ENCODE measurements at regions not wholly inside any gene's neighbourhood (a gene's known extent, or its start where the extent isn't known, plus 50 kb on each side); places are given as distances from the start of the nearest gene placed in this dataset.

DNA sequence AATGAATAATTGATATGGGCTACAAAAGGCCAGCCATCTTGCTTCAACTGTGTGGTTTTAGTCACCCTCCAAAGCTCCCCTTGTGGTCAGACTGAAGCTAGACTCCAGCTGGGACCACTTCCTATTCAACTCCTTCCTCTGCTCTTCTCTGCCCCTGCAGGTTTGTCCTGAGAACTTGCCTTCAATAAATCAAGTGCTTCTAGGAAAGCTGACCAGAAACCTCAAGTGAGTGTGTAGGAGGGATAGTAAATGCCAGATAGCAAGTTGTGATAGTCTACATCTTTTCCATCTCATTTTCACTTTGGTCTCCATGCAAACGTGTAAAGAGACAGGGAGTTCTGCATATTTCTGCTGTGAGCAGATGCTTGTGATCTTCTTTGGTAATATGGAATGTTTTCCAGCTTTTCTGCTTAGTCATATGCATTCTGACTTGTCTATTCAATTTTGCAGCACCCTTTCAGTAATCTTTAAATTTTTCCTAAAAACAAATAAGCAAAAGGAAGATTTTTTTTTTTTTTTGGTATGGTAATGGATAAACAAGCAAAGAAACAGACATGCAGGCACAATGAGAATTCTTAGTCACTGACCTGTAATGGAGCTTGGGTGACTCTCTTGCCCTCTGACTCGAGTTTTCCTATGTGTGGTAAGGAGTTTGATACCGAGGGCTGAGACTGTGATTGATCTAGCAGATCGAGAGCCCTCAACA is 201.3 kb upstream of the BTBD3 start:
- intact Hi-C loops (cut with DNase I, micrococcal nuclease): no loop called here
- TF ChIP-seq, protein P1, sequence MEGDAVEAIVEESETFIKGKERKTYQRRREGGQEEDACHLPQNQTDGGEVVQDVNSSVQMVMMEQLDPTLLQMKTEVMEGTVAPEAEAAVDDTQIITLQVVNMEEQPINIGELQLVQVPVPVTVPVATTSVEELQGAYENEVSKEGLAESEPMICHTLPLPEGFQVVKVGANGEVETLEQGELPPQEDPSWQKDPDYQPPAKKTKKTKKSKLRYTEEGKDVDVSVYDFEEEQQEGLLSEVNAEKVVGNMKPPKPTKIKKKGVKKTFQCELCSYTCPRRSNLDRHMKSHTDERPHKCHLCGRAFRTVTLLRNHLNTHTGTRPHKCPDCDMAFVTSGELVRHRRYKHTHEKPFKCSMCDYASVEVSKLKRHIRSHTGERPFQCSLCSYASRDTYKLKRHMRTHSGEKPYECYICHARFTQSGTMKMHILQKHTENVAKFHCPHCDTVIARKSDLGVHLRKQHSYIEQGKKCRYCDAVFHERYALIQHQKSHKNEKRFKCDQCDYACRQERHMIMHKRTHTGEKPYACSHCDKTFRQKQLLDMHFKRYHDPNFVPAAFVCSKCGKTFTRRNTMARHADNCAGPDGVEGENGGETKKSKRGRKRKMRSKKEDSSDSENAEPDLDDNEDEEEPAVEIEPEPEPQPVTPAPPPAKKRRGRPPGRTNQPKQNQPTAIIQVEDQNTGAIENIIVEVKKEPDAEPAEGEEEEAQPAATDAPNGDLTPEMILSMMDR (IDR thresholded peaks at IDR 0.05): no peak
- ATAC-seq (ENCODE audit: poor library complexity): no peak
- H3K9me3 ChIP-seq (ENCODE audit: control insufficient read depth in 1 of 2, insufficient read depth in 1 of 2, low read length in 2 of 2): peaks cover 0 to 11% of the 10 kb centered on the region in 2 experiments
- H3K27me3 ChIP-seq (ENCODE audit: control insufficient read depth in 1 of 2, insufficient read depth in 2 of 2, low read length in 2 of 2): no peaks in the 10 kb centered on the region
- Mint-ChIP-seq H3K27me3 (no peaks in the 10 kb centered on the region), H3K4me1 (ENCODE audit: low read depth) (no peaks in the 10 kb centered on the region), H3K9me3 (no peaks in the 10 kb centered on the region), H3K36me3 (ENCODE audit: low read depth) (no peaks in the 10 kb centered on the region), H3K27ac (no peak overlapping the region), H3K4me3 (no peak overlapping the region)
- no peak overlapping the region for H3K27ac ChIP-seq (ENCODE audit: low read depth in 1 of 2, low read length in 2 of 2)
- H3K4me3 ChIP-seq (ENCODE audit: low read length): no peak overlapping the region
- DNase-seq: no peak
- no peaks in the 10 kb centered on the region for H3K36me3 ChIP-seq (ENCODE audit: insufficient read depth, low read length)
- CTCF ChIA-PET: no interaction called here
- no peaks in the 10 kb centered on the region for H3K4me1 ChIP-seq (ENCODE audit: insufficient read depth, low read length)
- POLR2A ChIA-PET: no interaction called here

DNA sequence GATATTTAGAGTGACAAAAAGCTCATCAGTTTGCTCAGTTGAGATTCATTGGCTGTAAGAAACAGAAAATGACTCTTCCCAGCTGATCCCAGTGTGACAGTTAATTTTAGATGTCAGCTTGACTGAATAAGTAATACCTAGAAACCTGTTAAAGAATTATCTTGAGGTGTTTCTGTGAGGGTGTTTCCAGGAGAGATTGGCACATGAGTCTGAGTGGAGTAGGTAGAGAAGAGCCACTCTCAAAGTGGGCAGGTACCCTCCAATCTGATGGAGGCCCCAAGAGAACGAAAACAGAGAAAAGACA is 200.8 kb upstream of the BTBD3 start:
- DNase-seq: no peak
- ChIA-PET POLR2A (no interaction called here), CTCF (no interaction called here)
- no peaks in the 10 kb centered on the region for H3K27me3 Mint-ChIP-seq
- Histone ChIP-seq H3K27me3 (ENCODE audit: control insufficient read depth in 1 of 2, insufficient read depth in 2 of 2, low read length in 2 of 2) (no peaks in the 10 kb centered on the region), H3K4me1 (ENCODE audit: insufficient read depth, low read length) (no peaks in the 10 kb centered on the region), H3K4me3 (ENCODE audit: low read length) (no peak overlapping the region), H3K36me3 (ENCODE audit: insufficient read depth, low read length) (no peaks in the 10 kb centered on the region), H3K9me3 (ENCODE audit: control insufficient read depth in 1 of 2, insufficient read depth in 1 of 2, low read length in 2 of 2) (peaks cover 0 to 11% of the 10 kb centered on the region in 2 experiments), H3K27ac (ENCODE audit: low read depth in 1 of 2, low read length in 2 of 2) (no peak overlapping the region)
- intact Hi-C loops (cut with DNase I, micrococcal nuclease): no loop called here
- H3K27ac Mint-ChIP-seq: no peak overlapping the region
- H3K36me3 Mint-ChIP-seq (ENCODE audit: low read depth): no peaks in the 10 kb centered on the region
- no peak for ATAC-seq (ENCODE audit: poor library complexity)
- TF ChIP-seq, protein P1 (IDR thresholded peaks at IDR 0.05): no peak
- no peaks in the 10 kb centered on the region for H3K4me1 Mint-ChIP-seq (ENCODE audit: low read depth)
- no peak overlapping the region for H3K4me3 Mint-ChIP-seq
- H3K9me3 Mint-ChIP-seq: no peaks in the 10 kb centered on the region

DNA sequence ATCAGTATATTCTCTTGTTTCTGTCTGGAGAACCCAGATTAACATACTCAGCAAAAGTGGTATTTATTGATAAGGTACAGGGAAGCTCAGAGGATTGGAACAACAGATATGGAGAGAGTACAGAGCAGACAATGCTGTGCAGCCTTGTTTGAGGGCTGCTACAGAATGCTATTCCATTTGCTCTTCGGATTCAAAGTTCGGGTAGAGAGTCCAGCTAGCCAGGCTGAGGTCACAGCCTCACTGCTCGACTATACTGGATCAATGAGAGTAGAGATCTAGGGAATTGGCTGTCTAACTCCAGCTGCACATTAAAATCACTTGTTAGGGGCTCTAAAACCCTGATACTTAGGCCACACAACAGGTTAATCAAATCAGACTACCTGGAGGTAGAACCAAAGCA is 200.1 kb upstream of the BTBD3 start:
- POLR2A ChIA-PET: no interaction called here
- no peaks in the 10 kb centered on the region for H3K9me3 Mint-ChIP-seq
- H3K4me3 Mint-ChIP-seq: no peak overlapping the region
- Histone ChIP-seq H3K36me3 (ENCODE audit: insufficient read depth, low read length) (no peaks in the 10 kb centered on the region), H3K4me3 (ENCODE audit: low read length) (no peak overlapping the region), H3K27ac (ENCODE audit: low read depth in 1 of 2, low read length in 2 of 2) (no peak overlapping the region), H3K27me3 (ENCODE audit: control insufficient read depth in 1 of 2, insufficient read depth in 2 of 2, low read length in 2 of 2) (no peaks in the 10 kb centered on the region), H3K4me1 (ENCODE audit: insufficient read depth, low read length) (no peaks in the 10 kb centered on the region), H3K9me3 (ENCODE audit: control insufficient read depth in 1 of 2, insufficient read depth in 1 of 2, low read length in 2 of 2) (peaks cover 0 to 11% of the 10 kb centered on the region in 2 experiments)
- ATAC-seq (ENCODE audit: poor library complexity) (no peak), DNase-seq (no peak)
- TF ChIP-seq, protein P1 (IDR thresholded peaks at IDR 0.05): no peak
- no peaks in the 10 kb centered on the region for H3K4me1 Mint-ChIP-seq (ENCODE audit: low read depth)
- CTCF ChIA-PET: no interaction called here
- intact Hi-C loops (cut with DNase I, micrococcal nuclease): no loop called here
- H3K27ac Mint-ChIP-seq: no peak overlapping the region
- no peaks in the 10 kb centered on the region for H3K27me3 Mint-ChIP-seq
- H3K36me3 Mint-ChIP-seq (ENCODE audit: low read depth): no peaks in the 10 kb centered on the region

All from CD4-positive, alpha-beta T cell (primary cell).